ENCODE measurements at regions not wholly inside any gene's neighbourhood (a gene's known extent, or its start where the extent isn't known, plus 50 kb on each side); places are given as distances from the start of the nearest gene placed in this dataset.

DNA sequence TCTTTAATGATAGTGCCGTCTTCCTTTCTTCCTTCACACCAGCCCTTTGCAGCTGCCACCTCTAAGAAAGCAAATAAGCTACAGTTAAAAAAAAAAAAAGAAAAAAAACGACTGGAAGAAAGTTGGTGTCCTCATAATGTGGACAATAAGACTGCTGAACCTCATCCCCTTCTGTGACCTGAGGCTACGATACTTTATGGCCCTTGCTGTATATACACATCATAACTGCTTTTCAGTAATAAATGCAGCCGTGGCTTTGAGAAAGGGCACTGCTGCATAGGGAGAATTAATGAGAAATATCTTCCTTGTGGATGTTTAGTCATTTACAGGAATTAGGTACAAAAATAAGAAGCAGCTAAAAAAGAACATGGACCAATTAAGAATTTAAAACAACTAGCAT, 333.8 kb upstream of the ADGRL2 start:
- TF ChIP-seq, protein P1, sequence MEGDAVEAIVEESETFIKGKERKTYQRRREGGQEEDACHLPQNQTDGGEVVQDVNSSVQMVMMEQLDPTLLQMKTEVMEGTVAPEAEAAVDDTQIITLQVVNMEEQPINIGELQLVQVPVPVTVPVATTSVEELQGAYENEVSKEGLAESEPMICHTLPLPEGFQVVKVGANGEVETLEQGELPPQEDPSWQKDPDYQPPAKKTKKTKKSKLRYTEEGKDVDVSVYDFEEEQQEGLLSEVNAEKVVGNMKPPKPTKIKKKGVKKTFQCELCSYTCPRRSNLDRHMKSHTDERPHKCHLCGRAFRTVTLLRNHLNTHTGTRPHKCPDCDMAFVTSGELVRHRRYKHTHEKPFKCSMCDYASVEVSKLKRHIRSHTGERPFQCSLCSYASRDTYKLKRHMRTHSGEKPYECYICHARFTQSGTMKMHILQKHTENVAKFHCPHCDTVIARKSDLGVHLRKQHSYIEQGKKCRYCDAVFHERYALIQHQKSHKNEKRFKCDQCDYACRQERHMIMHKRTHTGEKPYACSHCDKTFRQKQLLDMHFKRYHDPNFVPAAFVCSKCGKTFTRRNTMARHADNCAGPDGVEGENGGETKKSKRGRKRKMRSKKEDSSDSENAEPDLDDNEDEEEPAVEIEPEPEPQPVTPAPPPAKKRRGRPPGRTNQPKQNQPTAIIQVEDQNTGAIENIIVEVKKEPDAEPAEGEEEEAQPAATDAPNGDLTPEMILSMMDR (IDR thresholded peaks at IDR 0.05; ENCODE audit: low read depth, low read length, missing input control): no peak
- TF ChIP-seq SP1 (IDR thresholded peaks at IDR 0.05) (no peak), EGR1 (IDR thresholded peaks at IDR 0.05; ENCODE audit: low read depth in 2 of 2) (no peak), FOXA1 (IDR thresholded peaks at IDR 0.05) (no peak), RAD21 (IDR thresholded peaks at IDR 0.05) (no peak), JUND (IDR thresholded peaks at IDR 0.05) (no peak), TAF1 (conservative IDR thresholded peaks at IDR 0.05) (no peak), RXRA (IDR thresholded peaks at IDR 0.05) (no peak), YY1 (IDR thresholded peaks at IDR 0.05) (no peak), GABPA (IDR thresholded peaks at IDR 0.05 in 1 of 2, conservative IDR thresholded peaks at IDR 0.05 in 1 of 2) (no peak)
- TF ChIP-seq, protein P2, sequence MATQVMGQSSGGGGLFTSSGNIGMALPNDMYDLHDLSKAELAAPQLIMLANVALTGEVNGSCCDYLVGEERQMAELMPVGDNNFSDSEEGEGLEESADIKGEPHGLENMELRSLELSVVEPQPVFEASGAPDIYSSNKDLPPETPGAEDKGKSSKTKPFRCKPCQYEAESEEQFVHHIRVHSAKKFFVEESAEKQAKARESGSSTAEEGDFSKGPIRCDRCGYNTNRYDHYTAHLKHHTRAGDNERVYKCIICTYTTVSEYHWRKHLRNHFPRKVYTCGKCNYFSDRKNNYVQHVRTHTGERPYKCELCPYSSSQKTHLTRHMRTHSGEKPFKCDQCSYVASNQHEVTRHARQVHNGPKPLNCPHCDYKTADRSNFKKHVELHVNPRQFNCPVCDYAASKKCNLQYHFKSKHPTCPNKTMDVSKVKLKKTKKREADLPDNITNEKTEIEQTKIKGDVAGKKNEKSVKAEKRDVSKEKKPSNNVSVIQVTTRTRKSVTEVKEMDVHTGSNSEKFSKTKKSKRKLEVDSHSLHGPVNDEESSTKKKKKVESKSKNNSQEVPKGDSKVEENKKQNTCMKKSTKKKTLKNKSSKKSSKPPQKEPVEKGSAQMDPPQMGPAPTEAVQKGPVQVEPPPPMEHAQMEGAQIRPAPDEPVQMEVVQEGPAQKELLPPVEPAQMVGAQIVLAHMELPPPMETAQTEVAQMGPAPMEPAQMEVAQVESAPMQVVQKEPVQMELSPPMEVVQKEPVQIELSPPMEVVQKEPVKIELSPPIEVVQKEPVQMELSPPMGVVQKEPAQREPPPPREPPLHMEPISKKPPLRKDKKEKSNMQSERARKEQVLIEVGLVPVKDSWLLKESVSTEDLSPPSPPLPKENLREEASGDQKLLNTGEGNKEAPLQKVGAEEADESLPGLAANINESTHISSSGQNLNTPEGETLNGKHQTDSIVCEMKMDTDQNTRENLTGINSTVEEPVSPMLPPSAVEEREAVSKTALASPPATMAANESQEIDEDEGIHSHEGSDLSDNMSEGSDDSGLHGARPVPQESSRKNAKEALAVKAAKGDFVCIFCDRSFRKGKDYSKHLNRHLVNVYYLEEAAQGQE (IDR thresholded peaks at IDR 0.05): no peak
- TF ChIP-seq, protein P3, sequence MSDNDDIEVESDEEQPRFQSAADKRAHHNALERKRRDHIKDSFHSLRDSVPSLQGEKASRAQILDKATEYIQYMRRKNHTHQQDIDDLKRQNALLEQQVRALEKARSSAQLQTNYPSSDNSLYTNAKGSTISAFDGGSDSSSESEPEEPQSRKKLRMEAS (IDR thresholded peaks at IDR 0.05): no peak
- TF ChIP-seq, protein P4, sequence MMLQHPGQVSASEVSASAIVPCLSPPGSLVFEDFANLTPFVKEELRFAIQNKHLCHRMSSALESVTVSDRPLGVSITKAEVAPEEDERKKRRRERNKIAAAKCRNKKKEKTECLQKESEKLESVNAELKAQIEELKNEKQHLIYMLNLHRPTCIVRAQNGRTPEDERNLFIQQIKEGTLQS (IDR thresholded peaks at IDR 0.05): no peak
- TF ChIP-seq, protein P5, sequence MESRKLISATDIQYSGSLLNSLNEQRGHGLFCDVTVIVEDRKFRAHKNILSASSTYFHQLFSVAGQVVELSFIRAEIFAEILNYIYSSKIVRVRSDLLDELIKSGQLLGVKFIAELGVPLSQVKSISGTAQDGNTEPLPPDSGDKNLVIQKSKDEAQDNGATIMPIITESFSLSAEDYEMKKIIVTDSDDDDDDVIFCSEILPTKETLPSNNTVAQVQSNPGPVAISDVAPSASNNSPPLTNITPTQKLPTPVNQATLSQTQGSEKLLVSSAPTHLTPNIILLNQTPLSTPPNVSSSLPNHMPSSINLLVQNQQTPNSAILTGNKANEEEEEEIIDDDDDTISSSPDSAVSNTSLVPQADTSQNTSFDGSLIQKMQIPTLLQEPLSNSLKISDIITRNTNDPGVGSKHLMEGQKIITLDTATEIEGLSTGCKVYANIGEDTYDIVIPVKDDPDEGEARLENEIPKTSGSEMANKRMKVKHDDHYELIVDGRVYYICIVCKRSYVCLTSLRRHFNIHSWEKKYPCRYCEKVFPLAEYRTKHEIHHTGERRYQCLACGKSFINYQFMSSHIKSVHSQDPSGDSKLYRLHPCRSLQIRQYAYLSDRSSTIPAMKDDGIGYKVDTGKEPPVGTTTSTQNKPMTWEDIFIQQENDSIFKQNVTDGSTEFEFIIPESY (IDR thresholded peaks at IDR 0.05): no peak

All from liver (tissue), 3 donors.